CD4-positive, alpha-beta T cell treated with Interleukin-6 for 4 hours (primary cell): ENCODE measurements at regions not wholly inside any gene's neighbourhood (a gene's known extent, or its start where the extent isn't known, plus 50 kb on each side); places are given as distances from the start of the nearest gene placed in this dataset.
"Not testable (repeated sequence)": the region's sequence is repeated elsewhere in the genome, so short reads cannot be mapped to it uniquely, and the experiment has no call there.

Source experiments
- DNase-seq: peaks from one replicate; pipeline ENCODE4 v3.0.0-alpha.2; 2020; ENCODE audit warnings: mixed read lengths

- DNase-seq, result no peak
These were observed 562.1 kb downstream of the TBC1D22A start for GRCh38 chr22:47324435-47324990.

GRCh38 chr22:47323518-47323917 is 561.1 kb downstream of the TBC1D22A start:
- DNase-seq, result no peak

- DNase-seq, result no peak
These were observed 560.4 kb downstream of the TBC1D22A start for GRCh38 chr22:47322854-47323253.

GRCh38 chr22:47320560-47320959 is 558.1 kb downstream of the TBC1D22A start:
- no peak for DNase-seq

- no peak for DNase-seq
These were observed 555.7 kb downstream of the TBC1D22A start for GRCh38 chr22:47318041-47318737.

- DNase-seq, result no peak
These were observed 553.5 kb downstream of the TBC1D22A start for GRCh38 chr22:47315862-47316419.

GRCh38 chr22:47310601-47311000 is 548.2 kb downstream of the TBC1D22A start:
- no peak for DNase-seq

- DNase-seq, result no peak
These were observed 547.5 kb downstream of the TBC1D22A start for GRCh38 chr22:47309946-47310345.

- no peak for DNase-seq
These were observed 547.0 kb downstream of the TBC1D22A start for GRCh38 chr22:47309476-47309875.

GRCh38 chr22:47308886-47309285 is 546.4 kb downstream of the TBC1D22A start:
- no peak for DNase-seq

- no peak for DNase-seq
These were observed 545.4 kb downstream of the TBC1D22A start for GRCh38 chr22:47307822-47308221.

GRCh38 chr22:47307326-47307725 is 544.9 kb downstream of the TBC1D22A start:
- DNase-seq, result no peak

- no peak for DNase-seq
These were observed 542.4 kb downstream of the TBC1D22A start for GRCh38 chr22:47304854-47305253.

- DNase-seq, result no peak
These were observed 541.9 kb downstream of the TBC1D22A start for GRCh38 chr22:47304191-47304831.

- DNase-seq, result no peak
These were observed 540.9 kb downstream of the TBC1D22A start for GRCh38 chr22:47303161-47303890.

GRCh38 chr22:47302587-47302986 is 540.1 kb downstream of the TBC1D22A start:
- not testable (repeated sequence) for DNase-seq

GRCh38 chr22:47301820-47302475 is 539.5 kb downstream of the TBC1D22A start:
- no peak for DNase-seq

- no peak for DNase-seq
These were observed 538.4 kb downstream of the TBC1D22A start for GRCh38 chr22:47300698-47301405.

- no peak for DNase-seq
These were observed 537.6 kb downstream of the TBC1D22A start for GRCh38 chr22:47299863-47300697.

- no peak for DNase-seq
These were observed 536.9 kb downstream of the TBC1D22A start for GRCh38 chr22:47299211-47299862.
